Thyroid gland (tissue), 4 donors: ENCODE measurements at regions not wholly inside any gene's neighbourhood (a gene's known extent, or its start where the extent isn't known, plus 50 kb on each side); places are given as distances from the start of the nearest gene placed in this dataset.

Experiments
- DNase-seq, 2 donors: peaks; one replicate each; pipeline ENCODE4 v3.0.0-alpha.2; 2019
- H3K27ac ChIP-seq, 3 donors: fragments of 200-600 bp; sonication (generic); 1 replicate in 2 of 3; 2 replicates in 1 of 3; pipeline ENCODE4 v1.5.1; 2016 to 2019; ENCODE audit warnings: mild to moderate bottlenecking in 1 of 3, moderate library complexity in 1 of 3
- H3K27me3 ChIP-seq: fragments of 200-600 bp; sonication (generic); one replicate; pipeline ENCODE4 v1.5.1; 2019
- H3K36me3 ChIP-seq, 2 donors: fragments of 200-600 bp; sonication (generic); one replicate each; pipeline ENCODE4 v1.5.1; 2016 to 2019
- H3K4me1 ChIP-seq, 2 donors: fragments of 200-600 bp; sonication (generic); one replicate each; pipeline ENCODE4 v1.5.1; 2017 to 2019
- H3K4me3 ChIP-seq, 3 donors: fragments of 200-600 bp; sonication (generic); replicated peaks in 1 of 3; 1 replicate in 2 of 3; 2 replicates in 1 of 3; pipeline ENCODE4 v1.5.1; 2016; ENCODE audit warnings: mild to moderate bottlenecking in 1 of 3
- H3K9me3 ChIP-seq: fragments of 200-600 bp; sonication (generic); one replicate; pipeline ENCODE4 v1.5.1; 2017
- CTCF ChIP-seq, 6 experiments: fragments of 200-600 bp in 3 of 6; fragments of 450-650 bp in 3 of 6; sonication (generic) in 3 of 6; IDR thresholded peaks; one replicate each; pipeline ENCODE4 v1.5.1; 2016 to 2019; ENCODE audit warnings: antibody characterized with exemption in 6 of 6, mild to moderate bottlenecking in 2 of 6, inconsistent platforms in 1 of 6, moderate library complexity in 1 of 6
- POLR2A ChIP-seq, 2 donors: fragments of 450-650 bp; IDR thresholded peaks; one replicate each; pipeline ENCODE4 v1.6.1; 2017; ENCODE audit warnings: antibody characterized with exemption in 2 of 2, mild to moderate bottlenecking in 2 of 2, moderate library complexity in 1 of 2
- WGBS, 2 donors: methylation state at CpG; one replicate each; pipeline ENCODE4 v1.1.5; 2017; 5-methylcytosine and 5-hydroxymethylcytosine counted together
- intact Hi-C: fragments of 100-400 bp; cut with DNase I; formaldehyde crosslinking; loops from one replicate; pipeline ENCODE4 v1.15.1; 2023

- 41 to 50% methylated on average over 1 of the region's 1 CpG for WGBS, 2 donors
- DNase-seq = peak; percentile 8 to 20
- Histone ChIP-seq H3K9me3 (no peaks in the 10 kb centered on the region), H3K4me3 (no peak overlapping the region), H3K36me3 (no peaks in the 10 kb centered on the region), H3K27ac (peak overlapping the region in 1 of 3 donors; percentile 17), H3K4me1 (peaks cover 12 to 28% of the 10 kb centered on the region in 2 donors), H3K27me3 (no peaks in the 10 kb centered on the region)
- no peak for TF ChIP-seq POLR2A (IDR thresholded peaks at IDR 0.05)
- TF ChIP-seq CTCF (IDR thresholded peaks at IDR 0.05) = no peak
- intact Hi-C loops = no loop called here
Observed at GRCh38 chr2:60354713-60355112, 198.7 kb downstream of the BCL11A start.

- WGBS, 2 donors = 62 to 81% methylated on average over 2 of the region's 2 CpGs
- DNase-seq = no peak
- no peak for TF ChIP-seq CTCF (IDR thresholded peaks at IDR 0.05)
- no peak for TF ChIP-seq POLR2A (IDR thresholded peaks at IDR 0.05)
Observed at GRCh38 chr2:60353863-60354262, 199.6 kb downstream of the BCL11A start.

GRCh38 chr2:60353406-60353800 is 200.1 kb downstream of the BCL11A start:
- no peaks in the 10 kb centered on the region for H3K9me3 ChIP-seq
- peaks cover 12 to 28% of the 10 kb centered on the region in 2 donors for H3K4me1 ChIP-seq
- TF ChIP-seq POLR2A (IDR thresholded peaks at IDR 0.05) (no peak), CTCF (IDR thresholded peaks at IDR 0.05) (no peak)
- intact Hi-C loops = no loop called here
- 61 to 70% methylated on average over 10 of the region's 10 CpGs for WGBS, 2 donors
- no peaks in the 10 kb centered on the region for H3K27me3 ChIP-seq
- no peak overlapping the region for H3K4me3 ChIP-seq
- peak overlapping the region in 2 of 3 donors; percentile 61 to 64 for H3K27ac ChIP-seq
- peak in 1 of 2 donors; percentile 14 for DNase-seq
- no peaks in the 10 kb centered on the region for H3K36me3 ChIP-seq

More at GRCh38 chr2:60353863-60354262, 199.6 kb downstream of the BCL11A start:
- Histone ChIP-seq H3K4me1 (peaks cover 12 to 28% of the 10 kb centered on the region in 2 donors), H3K4me3 (no peak overlapping the region), H3K36me3 (no peaks in the 10 kb centered on the region), H3K27me3 (no peaks in the 10 kb centered on the region), H3K9me3 (no peaks in the 10 kb centered on the region), H3K27ac (peak overlapping the region in 1 of 3 donors; percentile 17)
- intact Hi-C loops = no loop called here

GRCh38 chr2:60352491-60353405 is 200.7 kb downstream of the BCL11A start:
- TF ChIP-seq POLR2A (IDR thresholded peaks at IDR 0.05) (peak in 1 of 2 donors; percentile 34), CTCF (IDR thresholded peaks at IDR 0.05) (no peak)
- Histone ChIP-seq H3K4me3 (no peak overlapping the region), H3K36me3 (no peaks in the 10 kb centered on the region), H3K4me1 (peaks cover 12 to 28% of the 10 kb centered on the region in 2 donors), H3K27me3 (no peaks in the 10 kb centered on the region), H3K27ac (peak overlapping the region in 2 of 3 donors; percentile 64 to 72), H3K9me3 (no peaks in the 10 kb centered on the region)
- intact Hi-C loops = no loop called here
- WGBS, 2 donors = 49% methylated on average over 20 of the region's 20 CpGs
- DNase-seq = peak; percentile 78 to 91

- WGBS, 2 donors = 45 to 49% methylated on average over 6 to 8 of the region's 8 CpGs
- Histone ChIP-seq H3K27ac (peak overlapping the region in 2 of 3 donors; percentile 53 to 72), H3K4me1 (peaks cover 12 to 28% of the 10 kb centered on the region in 2 donors), H3K36me3 (no peaks in the 10 kb centered on the region), H3K27me3 (no peaks in the 10 kb centered on the region), H3K4me3 (no peak overlapping the region), H3K9me3 (no peaks in the 10 kb centered on the region)
- DNase-seq = peak; percentile 69 to 86
- intact Hi-C loops = no loop called here
- TF ChIP-seq CTCF (IDR thresholded peaks at IDR 0.05) (no peak), POLR2A (IDR thresholded peaks at IDR 0.05) (no peak)
Observed at GRCh38 chr2:60351802-60352201, 201.7 kb downstream of the BCL11A start.
